ENCODE measurements at regions not wholly inside any gene's neighbourhood (a gene's known extent, or its start where the extent isn't known, plus 50 kb on each side); places are given as distances from the start of the nearest gene placed in this dataset.

- ChIA-PET POLR2A (no interaction called here), CTCF (no interaction called here)
Observed at GRCh38 chr1:38516560-38516959, 343.0 kb downstream of the RRAGC start.

GRCh38 chr1:38512789-38513188 lies 346.8 kb downstream of the RRAGC start:
- no peak for DNase-seq (ENCODE audit: low read depth, low spot score)
- H3K4me3 ChIP-seq (ENCODE audit: low read depth, low read length), result no peak overlapping the region
- POLR2A ChIA-PET, result no interaction called here
- CTCF ChIA-PET, result interaction anchor here (0.5 kb wide), 1 partner anchor 671 kb away, joined by 4 read pairs; no protein-coding TSS in a partner anchor
- no peak for TF ChIP-seq CTCF (IDR thresholded peaks at IDR 0.05; ENCODE audit: insufficient read depth, low read length, missing control alignments)

More at GRCh38 chr1:38516560-38516959, 343.0 kb downstream of the RRAGC start:
- DNase-seq (ENCODE audit: low read depth, low spot score), result no peak
- no peak overlapping the region for H3K4me3 ChIP-seq (ENCODE audit: low read depth, low read length)
- TF ChIP-seq CTCF (IDR thresholded peaks at IDR 0.05; ENCODE audit: insufficient read depth, low read length, missing control alignments), result no peak

- TF ChIP-seq CTCF (IDR thresholded peaks at IDR 0.05; ENCODE audit: insufficient read depth, low read length, missing control alignments), result no peak
- ChIA-PET CTCF (no interaction called here), POLR2A (no interaction called here)
- H3K4me3 ChIP-seq (ENCODE audit: low read depth, low read length), result no peak overlapping the region
- no peak for DNase-seq (ENCODE audit: low read depth, low spot score)
Observed at GRCh38 chr1:38512024-38512767, 347.4 kb downstream of the RRAGC start.

- H3K4me3 ChIP-seq (ENCODE audit: low read depth, low read length), result no peak overlapping the region
- TF ChIP-seq CTCF (IDR thresholded peaks at IDR 0.05; ENCODE audit: insufficient read depth, low read length, missing control alignments), result no peak
- ChIA-PET CTCF (no interaction called here), POLR2A (no interaction called here)
- no peak for DNase-seq (ENCODE audit: low read depth, low spot score)
Observed at GRCh38 chr1:38508232-38508631, 351.3 kb downstream of the RRAGC start.

GRCh38 chr1:38507563-38507962 lies 352.0 kb downstream of the RRAGC start:
- ChIA-PET POLR2A (no interaction called here), CTCF (no interaction called here)
- DNase-seq (ENCODE audit: low read depth, low spot score), result no peak
- no peak overlapping the region for H3K4me3 ChIP-seq (ENCODE audit: low read depth, low read length)
- TF ChIP-seq CTCF (IDR thresholded peaks at IDR 0.05; ENCODE audit: insufficient read depth, low read length, missing control alignments), result no peak

- ChIA-PET POLR2A (no interaction called here), CTCF (no interaction called here)
- no peak for TF ChIP-seq CTCF (IDR thresholded peaks at IDR 0.05; ENCODE audit: insufficient read depth, low read length, missing control alignments)
Observed at GRCh38 chr1:38505944-38506343, 353.6 kb downstream of the RRAGC start.

More at GRCh38 chr1:38505944-38506343, 353.6 kb downstream of the RRAGC start:
- DNase-seq (ENCODE audit: low read depth, low spot score), result no peak
- H3K4me3 ChIP-seq (ENCODE audit: low read depth, low read length), result no peak overlapping the region
